HG02852 (cell line): ENCODE measurements at regions not wholly inside any gene's neighbourhood (a gene's known extent, or its start where the extent isn't known, plus 50 kb on each side); places are given as distances from the start of the nearest gene placed in this dataset.
A peak's percentile ranks its signal among the peaks of the same experiment; 100 is the strongest.
"Not testable (repeated sequence)": the region's sequence is repeated elsewhere in the genome, so short reads cannot be mapped to it uniquely, and the experiment has no call there.

Experiments used
- ATAC-seq: cut with Tn5 transposase; IDR thresholded peaks from one replicate; pipeline ENCODE4 v1.9.1; 2021; ENCODE audit warnings: mild to moderate bottlenecking, moderate library complexity; ENCODE audit not compliant: unreplicated experiment

DNA sequence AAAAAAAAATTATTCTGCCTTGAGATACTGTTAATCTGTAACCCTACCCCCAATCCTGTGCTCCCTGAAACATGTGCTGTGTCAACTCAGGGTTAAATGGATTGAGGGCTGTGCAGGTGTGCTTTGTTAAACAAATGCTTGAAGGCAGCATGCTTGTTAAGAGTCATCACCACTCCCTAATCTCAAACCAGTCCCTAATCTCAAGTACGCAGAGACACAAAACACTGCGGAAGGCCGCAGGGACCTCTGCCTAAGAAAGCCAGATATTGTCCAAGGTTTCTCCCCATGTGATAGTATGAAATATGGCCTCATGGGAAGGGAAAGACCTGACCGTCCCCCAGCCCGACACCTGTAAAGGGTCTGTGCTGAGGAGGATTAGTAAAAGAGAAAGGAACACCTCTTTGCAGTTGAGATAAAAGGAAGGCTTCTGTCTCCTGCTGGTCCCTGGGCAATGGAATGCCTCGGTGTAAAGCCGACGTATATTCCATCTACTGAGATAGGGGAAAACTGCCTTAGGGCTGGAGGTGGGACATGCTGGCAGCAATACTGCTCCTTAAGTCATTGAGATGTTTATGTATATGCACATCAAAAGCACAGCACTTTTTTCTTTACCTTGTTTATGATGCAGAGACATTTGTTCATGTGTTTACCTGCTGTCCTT is 402.6 kb downstream of the TBC1D32 start:
- ATAC-seq, result not testable (repeated sequence)

DNA sequence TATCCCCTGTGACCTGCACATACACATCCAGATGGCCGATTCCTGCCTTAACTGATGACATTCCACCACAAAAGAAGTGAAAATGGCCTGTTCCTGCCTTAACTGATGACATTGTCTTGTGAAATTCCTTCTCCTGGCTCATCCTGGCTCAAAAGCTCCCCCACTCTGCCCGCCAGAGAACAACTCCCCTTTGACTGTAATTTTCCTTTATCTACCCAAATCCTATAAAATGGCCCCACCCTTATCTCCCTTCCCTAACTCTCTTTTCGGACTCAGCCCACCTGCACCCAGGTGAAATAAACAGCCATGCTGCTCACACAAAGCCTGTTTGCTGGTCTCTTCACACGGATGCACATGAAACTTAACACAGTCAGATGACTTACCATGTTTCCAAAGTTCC is 403.8 kb downstream of the TBC1D32 start:
- not testable (repeated sequence) for ATAC-seq

DNA sequence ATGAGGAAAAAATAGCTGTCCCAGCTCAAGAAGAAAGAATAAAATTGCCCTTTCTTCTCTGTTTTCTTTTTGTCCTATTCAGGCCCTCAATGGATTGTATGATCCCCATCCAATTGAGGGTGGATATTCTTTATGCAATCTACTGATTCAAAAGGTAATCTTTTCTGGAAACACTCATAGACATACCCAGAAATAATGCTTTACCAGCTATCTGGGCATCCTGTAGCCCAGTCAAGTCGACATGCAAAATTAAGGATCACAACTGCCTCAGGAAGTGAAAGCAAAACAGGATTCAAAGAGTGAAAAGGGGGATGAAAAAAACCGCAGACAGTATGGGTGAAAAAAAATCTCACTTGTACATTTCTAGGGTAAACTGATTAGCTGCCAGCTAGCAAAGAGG is 410.1 kb downstream of the TBC1D32 start:
- ATAC-seq, result no peak

DNA sequence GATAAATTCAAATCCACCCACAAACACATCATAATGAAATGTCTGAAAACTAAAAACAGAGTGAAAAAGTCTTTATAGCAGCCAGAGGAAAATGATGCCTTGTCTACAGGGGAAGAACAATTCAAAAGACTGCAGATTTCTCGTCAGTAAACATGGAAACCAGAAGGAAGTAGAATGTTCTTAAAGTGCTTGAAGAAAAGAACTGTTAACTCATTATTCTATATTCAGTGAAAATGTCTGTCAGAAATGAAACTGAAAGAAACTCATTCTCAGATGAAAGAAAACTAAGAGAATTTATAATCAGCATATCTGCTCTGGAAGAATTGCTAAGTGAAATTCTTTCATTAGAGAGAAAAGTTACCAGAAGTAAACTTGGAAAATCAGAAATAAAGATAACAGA is 416.1 kb downstream of the TBC1D32 start:
- ATAC-seq, result no peak

DNA sequence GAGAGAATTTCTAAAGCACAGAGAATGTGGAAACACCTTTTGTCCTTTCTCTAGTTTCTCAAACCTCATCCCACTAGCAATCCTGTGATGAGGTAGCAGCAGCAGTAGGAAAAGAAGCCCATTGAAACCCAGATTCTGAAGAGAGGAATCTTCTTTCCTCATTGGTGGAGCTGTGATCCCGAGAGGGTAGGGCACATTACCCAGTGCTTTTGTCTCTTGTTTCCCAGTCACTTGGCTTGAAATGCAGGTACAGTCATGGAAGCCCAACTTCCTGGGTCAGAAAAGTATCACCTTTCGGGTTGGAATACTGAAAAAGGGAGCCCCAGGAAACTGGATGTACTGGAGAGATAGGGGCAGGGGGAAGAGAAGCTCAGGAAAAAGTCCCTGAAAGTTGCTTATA is 417.4 kb downstream of the TBC1D32 start:
- no peak for ATAC-seq

DNA sequence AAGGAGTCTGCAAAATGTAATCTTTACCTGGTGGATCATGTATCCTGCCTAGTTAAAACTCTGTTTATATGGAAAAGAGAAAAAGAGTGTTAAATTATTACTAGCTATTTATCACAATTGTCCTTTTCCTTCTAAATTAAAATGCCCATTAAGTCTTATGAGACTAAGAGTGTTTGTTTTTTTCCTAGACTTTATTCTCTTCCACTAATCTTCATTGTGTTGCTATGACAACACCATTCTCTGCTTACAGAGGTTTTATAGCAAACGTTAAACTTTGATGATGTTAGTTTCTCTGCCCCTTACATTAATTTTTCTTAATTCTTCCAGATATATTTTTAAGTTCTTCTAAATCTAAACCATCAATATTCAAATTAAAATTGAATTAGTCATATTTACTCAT is 420.8 kb downstream of the TBC1D32 start:
- ATAC-seq, result no peak

DNA sequence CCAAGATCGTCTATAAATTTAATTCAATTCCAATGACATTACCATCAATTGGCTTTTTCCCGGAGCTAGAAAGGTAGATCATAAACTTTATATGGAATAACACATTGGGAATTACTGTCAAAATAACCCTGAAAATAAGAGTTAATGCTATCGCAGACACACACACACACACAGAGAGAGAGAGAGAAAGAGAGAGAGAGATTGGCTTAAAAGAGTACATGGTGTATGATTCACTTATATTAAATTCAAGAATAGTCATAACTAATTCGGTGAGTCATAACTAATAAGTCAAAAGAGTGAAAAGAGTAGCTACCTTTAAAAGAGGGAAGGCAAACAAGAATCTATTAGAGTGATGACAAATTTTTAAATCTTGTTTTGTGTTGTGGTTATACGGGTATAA is 425.5 kb downstream of the TBC1D32 start:
- no peak for ATAC-seq

DNA sequence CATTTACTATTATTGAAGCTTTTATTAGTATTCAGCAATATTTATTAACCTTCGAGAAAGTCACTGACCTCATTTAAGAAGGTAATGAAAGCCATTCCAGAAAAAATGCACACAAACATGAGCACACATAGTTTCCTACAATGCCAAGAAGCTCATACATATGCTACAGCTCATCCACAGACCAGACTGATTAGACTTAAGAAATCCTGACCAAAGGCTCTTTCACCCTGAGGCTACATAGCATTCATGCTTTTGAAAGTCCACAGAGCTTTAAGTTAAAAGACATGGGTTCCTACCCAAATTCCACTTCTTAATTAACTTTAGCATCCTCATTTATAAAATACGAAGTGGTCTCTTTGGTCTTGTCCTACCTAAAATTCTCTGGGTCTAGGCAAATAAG is 430.4 kb downstream of the TBC1D32 start:
- no peak for ATAC-seq

DNA sequence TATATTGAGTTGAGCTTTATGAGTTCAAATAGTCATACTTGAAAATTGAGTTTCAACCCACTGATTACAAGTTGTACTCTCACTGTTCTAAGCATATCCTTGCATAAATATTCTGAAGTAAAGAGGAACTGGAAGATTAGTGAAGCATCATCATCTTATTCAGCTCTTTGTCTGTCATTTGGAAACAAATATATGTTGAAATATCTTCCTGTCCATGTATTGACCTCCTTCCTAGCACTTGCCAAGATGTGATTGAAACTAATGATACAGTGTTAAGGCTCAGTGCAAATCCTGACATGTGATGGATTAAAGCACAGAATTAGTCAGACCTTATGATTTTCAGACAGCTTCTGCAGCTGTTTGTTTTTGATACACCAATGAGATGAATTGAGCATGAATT is 434.3 kb downstream of the TBC1D32 start:
- peak; percentile 51 for ATAC-seq

DNA sequence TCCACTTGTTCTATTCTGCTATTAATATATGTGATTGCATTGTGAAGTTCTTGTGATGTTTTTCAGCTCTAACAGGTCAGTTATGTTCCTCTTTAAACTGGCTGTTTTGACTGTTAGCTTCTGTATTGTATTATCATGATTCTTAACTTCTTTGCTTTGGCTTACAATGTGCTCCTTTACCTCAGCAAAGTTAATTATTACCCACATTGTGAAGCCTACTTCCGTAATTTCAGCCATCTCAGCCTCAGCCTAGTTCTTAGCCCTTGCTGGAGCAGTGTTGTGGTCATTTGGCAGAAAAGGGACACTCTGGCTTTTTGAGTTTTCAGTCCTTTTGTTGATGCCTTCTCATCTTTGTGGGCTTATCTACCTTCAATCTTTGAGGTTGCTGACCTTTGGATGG is 440.2 kb downstream of the TBC1D32 start:
- ATAC-seq, result no peak

DNA sequence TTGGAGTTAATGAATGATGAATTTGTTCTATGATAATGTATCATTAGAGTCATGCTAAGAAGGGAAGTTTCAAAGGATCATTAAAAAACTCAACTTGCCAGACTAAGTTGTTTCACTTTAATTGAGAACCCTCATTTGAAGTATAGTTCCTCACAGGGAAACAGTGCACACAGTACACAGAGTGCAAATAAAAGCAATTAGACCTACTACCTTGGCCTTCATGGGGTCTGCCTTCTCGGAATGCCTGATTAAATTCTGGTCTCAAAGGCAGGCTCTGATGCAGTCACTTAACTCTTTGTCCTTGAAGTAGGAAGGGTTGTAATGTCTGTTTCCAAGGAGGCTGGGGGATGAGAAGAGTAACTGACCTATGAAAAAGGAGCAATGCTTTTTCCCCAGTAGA is 457.3 kb downstream of the TBC1D32 start:
- ATAC-seq, result no peak

DNA sequence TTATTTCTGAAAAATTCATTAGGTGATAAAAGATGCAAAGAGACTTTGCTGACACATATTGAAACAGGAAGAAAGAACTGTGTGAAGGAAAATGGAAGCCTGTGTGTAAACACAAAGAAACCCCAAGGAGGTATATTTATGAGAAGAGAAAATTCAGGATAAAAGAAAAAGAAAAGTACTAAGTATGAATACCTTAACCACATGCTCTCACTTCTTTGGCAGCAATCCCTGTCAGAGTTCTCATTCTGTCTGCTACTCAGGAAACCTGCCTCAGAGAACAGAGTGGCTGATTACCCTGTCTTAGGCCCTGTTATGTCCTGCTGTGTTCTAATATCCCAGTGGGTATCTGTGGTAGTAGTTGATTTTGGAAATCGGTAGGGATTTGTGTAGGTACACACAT is 457.9 kb downstream of the TBC1D32 start:
- ATAC-seq, result peak; percentile 55

DNA sequence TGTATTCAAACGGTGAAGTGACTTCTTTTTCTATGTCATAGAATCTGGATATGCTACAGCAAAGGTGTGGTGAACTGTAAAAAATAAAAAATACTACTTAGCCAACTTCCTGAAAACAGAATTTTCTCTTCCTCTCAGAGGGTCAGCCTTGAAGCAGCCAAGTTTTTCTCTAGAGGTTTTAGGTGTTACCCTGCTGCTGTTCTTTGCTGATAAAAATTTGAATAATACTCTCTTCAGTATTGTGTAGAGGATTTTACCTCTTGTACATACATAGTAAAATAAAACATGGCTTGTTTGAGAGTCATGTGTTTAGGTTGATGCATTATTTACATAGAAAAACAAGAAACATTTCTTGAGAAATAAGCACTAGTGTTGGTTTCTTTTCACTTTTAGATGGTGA is 458.4 kb downstream of the TBC1D32 start:
- peak; percentile 33 for ATAC-seq

DNA sequence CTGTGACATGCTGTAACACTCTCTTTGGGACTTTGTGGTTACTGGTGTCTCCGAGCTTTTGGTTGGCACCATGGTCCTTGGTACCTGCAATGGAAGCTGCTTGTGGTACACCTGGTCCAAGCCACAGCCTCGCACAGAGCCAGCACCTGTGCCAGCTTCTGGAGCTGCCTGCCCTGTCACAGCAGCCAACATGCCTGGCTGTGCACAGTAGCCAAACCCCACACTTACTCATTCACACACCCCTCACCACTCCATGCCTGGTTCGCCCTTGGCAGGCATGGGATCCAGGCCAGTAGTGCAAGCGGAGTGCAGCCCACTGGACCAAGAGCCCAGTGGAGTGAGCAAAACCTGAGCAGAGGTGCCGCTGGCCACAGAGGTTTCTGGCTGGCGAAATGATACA is 459.9 kb downstream of the TBC1D32 start:
- ATAC-seq, result no peak

DNA sequence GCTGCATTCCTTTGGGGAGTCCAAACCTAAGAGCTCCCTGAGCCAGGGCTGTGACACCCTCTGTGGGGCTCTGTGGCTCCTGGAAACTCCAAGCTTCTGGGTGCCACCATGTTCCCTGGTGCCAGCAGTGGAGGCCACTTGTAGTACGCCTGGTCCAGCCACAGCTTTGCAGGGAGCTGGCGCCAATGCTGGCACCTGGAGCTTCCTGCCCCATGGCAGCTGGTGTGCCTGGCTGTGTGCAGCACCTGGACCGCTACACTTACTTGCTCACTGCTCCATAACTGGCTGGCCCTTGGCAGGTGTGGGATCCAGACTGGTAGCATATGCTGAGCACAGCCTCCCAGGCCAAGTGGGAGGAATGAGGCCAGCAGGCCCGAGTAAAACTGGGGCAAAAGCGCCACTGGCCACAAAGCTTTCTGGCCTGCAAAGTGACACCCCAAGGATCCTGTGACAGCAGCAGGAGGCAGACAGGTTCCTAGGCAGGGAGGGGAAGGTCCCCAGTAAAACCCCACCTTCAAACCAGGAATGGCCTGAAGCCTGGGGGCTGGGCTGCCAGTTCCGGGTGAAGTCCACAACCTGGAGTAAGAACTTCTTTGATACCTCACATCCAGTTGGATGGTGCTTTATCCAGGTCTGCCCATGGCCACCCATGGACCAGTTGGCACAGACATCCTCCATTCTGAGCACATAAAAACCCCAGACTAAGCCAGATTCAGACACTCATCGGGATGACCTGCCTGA is 461.0 kb downstream of the TBC1D32 start:
- ATAC-seq, result no peak

DNA sequence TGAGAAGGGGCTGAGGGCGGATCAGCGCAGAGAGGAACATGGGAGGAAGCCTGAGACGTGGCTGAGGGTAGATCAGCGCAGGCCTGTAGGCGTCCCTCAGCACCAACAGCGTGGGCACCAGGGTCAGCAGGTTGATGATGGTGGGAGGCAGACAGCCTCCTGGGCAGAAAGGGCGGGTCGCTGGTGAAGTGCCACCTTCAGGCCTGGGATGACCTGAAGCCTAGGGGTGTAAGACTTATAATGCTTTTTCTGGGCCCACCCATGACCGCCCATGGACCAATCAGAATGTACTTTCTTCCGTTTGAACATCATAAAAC is 462.1 kb downstream of the TBC1D32 start:
- no peak for ATAC-seq

DNA sequence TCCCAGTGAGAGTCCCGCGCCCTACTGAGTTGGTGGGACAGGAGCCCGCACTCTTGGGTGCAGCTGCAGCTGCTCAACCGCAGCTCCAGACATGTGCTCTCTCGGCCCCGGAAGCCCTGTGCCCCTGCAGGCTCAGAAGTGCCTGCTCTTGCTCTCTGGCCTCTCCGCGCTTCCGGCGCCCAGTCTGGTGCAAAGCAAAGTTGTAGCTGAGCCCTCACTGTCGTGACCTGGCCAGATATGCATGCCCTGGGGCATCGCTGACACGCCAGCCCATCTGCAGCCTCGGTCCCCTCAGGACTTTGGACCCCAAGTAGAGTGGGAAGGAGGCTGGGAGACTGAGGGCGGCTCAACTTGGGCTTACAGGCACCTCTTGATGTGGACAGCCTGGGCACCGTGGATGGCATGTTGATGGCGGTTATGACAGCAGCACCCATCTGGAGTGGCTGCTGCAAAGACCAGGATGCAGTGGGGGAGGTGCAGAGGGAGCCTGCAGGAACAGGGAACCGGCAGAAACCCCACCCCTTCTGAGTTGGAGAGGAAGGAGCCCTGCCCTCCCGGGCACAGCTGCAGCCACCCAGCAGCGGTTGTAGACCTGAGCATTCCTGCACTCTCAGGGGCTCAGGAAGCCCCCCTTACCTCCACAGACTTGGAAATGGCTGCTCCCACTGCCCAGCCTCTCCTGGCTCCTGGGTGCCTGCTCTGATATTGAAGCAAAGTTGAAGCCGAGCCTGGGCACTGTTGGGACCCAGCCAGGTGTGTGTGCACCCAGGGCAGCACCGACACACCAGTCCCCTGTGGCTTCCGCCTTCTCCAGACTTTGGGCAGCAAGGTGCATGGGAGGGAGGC is 462.6 kb downstream of the TBC1D32 start:
- ATAC-seq, result no peak

DNA sequence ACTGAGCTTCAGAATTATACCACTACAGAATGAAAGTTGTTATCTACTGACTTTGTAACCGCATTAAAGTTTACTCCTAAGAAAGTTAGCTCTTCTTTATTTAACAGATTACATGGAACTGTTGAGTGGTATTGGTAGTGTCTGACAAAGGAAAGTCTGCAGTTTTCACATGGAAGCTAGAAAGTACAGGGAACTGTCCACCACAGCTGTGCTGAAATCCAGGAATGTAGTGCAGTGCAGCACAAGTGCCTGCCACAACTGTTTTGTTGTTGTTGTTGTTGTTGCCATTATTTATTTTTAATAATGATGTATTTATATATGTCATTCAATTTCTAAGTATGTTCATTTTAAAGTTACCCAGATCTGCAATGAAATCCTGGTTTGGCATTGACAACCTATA is 464.9 kb downstream of the TBC1D32 start:
- no peak for ATAC-seq

DNA sequence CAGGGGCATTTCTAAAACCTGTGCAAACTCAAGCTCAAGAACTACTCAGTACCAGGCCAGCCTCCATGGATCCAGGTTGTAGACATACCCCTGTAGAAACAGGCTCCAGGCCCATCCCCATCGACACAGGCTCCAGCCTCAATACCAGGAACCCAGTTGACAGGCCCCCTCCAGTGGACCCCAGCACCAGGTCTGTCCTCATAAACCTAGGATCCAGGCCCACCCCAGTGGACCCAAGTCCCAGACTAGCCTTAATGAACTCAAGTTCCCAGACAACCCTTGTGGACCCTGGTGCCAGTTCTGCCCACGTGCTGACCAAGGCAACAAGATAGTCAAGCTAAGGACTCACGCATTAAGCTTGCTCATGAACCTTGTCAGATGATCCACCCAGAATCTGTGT is 476.9 kb downstream of the TBC1D32 start:
- no peak for ATAC-seq

DNA sequence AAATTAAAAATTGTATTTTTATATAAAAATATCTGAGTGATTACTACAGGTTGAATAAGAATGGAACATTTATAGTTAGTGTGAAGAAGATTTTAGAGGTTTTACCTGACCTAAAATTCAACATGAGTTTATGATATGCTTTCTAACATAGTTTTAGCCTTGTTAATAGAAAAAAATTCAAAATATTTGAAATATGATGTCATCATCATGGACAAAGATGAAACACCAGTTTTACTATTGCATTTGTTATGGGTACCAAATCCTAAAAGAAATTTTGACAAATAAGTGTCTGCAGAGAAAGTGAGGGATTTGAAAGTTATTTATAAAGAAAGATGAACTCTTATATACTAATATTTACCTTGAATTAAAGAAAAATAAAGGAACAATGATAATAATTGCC is 479.7 kb downstream of the TBC1D32 start:
- no peak for ATAC-seq

DNA sequence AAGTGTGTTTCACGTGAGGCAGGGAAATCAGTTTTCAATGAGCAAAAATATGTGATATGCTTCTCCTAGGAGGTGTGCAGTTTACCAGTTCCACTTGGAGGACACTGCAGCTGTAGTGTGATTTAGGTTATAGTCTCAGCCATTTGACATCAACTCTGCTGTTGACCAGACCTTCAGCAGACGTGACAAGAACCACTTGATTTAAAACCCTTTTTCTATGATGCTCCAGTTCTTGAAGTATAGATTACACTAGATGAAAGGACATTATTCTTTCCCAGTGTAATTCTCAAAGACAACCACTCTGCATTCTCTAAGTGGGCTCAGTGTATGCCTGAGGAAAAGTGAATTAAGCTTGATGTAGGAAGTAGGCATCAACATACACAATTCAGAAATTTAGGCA is 480.8 kb downstream of the TBC1D32 start:
- ATAC-seq, result no peak

DNA sequence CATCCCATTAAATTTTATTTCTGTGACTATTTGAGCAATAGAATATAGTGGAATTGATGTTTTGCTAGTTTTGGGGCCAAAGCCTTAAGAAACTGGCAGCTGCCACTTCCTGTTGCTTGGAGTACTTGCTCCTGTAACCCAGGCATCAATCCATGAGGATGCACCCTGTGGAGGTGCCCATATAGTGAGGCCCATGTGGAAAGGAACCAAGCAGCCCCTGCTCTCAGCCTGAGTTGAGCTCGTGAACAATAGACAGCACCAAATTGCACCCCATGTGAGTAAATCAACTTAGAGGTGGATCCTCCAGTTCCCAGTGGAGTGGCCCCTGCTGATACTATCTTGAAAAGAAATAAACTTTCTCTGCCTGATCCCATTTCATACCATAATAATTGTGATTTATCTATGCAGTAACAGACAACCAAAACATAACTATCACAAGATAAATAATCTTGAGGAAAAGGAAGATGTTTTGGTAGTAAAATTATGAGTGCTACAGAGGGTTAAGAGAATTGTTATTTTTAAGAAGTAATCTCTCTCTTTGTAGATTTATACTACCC is 481.9 kb downstream of the TBC1D32 start:
- ATAC-seq, result no peak
